GM19351 (cell line): ENCODE measurements at regions not wholly inside any gene's neighbourhood (a gene's known extent, or its start where the extent isn't known, plus 50 kb on each side); places are given as distances from the start of the nearest gene placed in this dataset.

ENCODE experiments used
- ATAC-seq: cut with Tn5 transposase; IDR thresholded peaks from one replicate; pipeline ENCODE4 v1.9.1; 2021; ENCODE audit warnings: mild to moderate bottlenecking, moderate library complexity; ENCODE audit not compliant: unreplicated experiment

DNA sequence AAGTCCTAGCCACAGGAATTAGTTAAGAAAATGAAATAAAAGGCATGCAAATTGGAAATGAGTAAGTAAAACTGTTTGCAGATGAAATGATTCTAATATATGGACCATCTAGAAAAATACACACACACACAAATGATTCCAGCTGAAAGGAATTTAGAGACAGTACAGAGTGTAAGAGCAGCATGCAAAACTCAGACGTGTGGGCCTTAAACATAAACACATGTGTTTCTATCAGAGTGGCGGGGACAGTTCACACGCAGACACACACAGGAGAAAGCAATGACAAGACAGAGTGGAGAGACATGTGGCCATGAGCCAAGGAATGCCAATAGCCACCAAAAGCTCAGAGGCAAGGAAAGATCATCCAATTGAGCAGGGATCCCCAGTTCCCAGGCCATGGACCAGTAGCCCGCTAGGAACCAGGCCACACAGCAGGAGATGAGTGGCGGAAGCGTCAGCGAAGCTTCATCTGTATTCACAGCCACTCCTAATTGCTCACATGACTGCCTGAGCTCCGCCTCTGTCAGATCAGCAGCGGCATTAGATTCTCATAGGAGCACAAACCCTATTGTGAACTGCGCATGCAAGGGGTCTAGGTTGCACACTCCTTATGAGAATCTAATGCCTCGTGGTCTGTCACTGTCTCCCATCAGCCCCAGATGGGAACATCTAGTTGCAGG is 155.4 kb downstream of the ARL4C start:
- no peak for ATAC-seq

DNA sequence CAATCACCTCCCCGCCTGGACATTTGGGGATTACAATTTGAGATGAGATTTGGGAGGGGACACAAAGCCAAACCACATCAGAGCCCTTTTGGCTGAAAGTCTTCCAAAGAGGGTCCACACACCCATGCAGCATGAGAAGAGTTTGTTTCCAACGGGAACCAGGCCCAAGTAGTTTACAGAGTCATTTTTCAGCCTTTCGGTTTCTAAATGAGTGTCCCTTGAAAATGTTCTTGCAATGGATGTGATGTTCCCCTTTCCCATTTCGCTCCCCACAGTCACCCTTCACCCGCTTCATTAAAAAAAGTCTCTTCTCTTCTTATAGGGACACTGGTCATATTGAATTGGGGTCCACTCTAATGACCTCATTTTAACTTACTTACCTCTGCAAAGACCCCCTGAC is 157.4 kb downstream of the ARL4C start:
- no peak for ATAC-seq

DNA sequence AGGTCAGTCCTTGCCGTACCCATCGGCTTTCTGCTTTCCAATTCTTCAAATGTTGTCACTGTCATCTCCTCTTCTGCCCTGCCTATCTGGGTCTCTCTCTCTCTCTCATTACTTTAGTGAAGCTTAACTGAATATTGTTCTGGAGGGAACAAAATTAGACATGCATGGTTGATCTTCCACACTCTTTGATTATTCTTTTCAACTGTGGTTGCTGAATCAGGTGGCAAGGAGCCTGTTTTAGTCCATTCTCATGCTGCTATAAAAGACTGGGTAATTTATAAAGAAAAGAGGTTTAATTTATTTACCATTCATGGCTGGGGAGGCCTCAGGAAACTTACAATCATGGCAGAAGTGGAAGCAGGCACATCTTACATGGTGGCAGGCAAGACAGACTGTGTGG is 157.9 kb downstream of the ARL4C start:
- ATAC-seq, result no peak

DNA sequence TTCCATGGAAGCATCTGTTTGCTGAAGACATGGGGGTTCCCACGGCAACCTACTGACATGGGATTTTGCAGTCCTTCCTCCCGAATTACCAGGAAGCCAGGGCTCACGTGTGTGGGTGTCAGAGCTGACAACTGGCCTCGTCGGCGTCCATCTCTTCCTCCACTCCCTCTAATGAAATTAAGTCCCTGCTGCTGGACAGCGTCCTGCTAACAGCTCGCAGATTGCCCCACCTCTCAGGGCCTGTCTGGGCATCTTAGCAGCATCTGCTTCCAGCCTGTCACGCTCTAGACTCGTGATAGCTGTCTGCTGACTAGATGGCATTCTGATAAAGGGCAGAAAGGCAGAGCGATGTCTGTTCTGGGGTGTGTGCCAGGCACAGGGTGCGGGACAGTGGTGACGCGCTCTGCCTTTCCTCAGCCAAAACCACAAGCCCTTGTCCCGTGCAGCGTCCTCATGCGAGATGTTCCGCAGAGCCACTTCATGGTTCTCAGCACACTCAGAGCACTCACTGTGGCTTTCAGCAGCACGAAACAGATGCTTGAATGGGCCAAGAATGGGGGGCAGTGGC is 161.1 kb downstream of the ARL4C start:
- no peak for ATAC-seq

DNA sequence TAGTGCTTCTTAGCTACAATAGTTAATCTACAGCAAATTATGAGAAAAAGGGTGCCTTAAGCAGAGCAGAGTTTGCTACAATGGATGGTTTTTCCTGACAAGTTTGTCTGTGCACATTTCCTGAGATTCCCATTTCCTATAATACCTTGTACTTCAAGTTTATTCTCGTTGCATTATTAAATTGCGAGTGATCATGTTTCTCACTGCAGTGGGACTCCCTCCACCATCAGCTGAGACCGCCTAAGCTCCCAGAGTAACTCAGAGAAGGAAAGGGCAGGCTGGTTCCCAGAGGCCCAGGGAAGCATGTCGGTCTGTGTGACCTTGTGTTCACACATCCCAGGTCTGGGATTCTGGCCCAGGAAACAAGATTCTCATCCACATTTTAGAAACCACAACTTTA is 162.1 kb downstream of the ARL4C start:
- no peak for ATAC-seq

DNA sequence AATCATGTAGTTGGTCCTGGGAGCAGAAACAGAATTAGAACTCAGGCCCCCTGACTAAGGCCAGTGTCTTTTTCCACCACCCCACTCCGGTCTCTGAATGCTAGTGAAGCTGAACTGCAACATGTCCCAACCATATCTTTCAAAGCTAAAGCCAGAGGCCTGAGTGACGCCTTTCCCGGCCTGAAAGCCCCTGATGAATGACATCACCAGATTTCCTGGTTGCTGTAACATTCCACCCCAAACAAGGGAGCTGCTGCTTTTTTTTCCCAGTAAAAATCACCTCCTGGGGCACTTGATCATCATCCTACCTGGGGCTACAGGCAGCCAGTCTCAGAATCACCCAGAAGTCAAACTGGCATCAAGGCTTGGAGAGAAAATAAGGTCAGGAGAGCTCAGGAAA is 162.7 kb downstream of the ARL4C start:
- no peak for ATAC-seq

DNA sequence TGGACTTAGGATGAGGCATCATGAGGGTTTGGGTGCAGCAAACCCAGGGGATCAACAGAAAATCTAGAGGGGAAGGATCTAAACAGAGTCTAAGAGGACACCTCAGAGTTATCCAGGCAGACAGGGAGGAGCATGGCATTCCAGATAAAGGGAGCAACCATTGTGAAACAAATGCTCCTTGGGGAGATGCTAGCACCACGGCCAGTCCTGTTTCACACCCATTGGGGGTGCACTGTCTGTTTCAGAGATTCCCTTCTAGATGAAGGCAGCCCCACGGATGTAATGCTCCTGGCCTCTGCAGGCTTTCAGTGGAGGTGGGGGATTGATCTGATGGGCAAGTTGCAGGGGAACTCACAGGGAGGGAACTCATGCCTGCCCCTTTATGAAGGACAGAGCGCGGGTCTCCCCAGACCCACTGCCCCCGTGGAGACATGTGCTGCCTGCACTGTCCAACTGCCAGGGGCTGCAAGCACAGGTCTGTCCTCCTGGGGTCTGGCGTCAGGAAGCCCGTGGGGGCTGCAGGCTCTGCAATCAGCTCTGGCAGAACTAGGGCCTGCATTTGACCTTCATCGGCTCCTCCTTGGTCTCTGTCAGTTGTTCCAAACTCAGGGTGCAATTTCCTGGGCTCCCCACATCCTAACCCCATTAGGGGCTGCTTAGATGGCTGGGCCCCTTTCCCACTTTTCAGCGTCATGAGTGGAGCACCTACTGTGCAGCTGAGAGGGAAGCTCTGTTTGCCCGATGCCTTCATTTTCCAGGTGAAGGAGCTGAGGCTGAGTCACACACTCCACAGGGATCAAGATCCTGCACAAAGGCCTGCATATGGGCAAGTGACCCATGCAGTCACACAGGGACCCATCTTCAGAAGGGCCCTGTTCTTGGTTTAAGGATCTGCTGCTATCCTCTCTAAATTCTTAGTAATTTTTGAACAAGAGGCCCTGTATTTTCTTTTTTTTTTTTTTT is 163.4 kb downstream of the ARL4C start:
- ATAC-seq, result no peak

DNA sequence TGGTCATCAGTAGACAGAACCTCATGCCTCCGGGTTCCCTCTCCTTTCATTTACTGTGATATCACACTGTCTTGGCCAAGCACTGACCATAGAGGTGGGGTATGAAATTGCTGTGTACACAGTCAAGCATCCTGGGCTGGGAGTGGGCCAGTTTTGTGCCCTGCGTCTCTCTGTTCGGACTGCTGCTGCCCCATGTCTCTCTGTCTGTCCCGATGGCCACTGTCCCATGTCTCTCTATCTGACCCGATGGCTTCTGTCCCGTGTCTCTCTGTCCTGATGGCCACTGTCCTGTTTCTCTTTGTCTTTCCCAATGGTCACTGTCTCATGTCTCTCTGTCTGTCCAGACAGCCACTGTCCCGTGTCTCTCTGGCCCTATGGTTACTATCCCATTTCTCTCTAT is 164.9 kb downstream of the ARL4C start:
- no peak for ATAC-seq

DNA sequence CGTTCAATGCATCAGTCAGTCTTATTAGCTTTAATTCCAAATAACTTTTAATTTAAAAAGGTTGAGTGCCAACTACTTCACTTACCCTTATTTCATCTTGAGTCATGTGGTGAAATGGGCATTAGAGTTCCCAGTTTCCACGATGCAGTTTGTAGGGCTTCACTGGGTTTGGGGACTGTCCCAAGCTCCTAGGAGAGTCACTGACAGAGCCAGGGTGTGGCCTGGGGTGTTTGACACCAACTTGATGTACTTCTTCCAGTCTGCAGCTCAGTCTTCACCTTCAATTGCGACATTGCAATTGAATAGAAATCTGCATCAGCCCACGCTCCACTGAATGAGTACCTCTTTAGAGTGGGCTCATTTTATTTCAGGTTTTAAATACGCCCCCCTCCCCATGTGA is 165.3 kb downstream of the ARL4C start:
- ATAC-seq, result no peak

DNA sequence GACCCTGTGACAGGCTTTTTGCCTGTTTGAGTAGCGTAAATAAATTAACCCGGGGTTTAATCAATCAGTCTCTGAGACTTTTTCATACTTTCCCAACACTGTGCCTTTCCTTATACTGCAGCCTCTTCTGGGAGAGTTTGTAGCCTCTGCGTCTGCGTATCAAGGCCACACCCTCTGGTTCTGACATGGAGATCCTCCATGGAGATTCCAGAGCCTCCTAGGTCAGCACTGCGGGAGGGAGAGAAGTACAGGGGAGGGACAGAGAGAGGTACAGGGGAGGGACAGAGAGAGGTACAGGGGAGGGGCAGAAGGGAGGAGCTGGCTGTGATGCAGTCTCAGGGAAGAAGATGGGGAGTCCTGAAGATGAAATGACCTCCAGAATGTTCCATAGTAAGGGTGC is 166.0 kb downstream of the ARL4C start:
- no peak for ATAC-seq

DNA sequence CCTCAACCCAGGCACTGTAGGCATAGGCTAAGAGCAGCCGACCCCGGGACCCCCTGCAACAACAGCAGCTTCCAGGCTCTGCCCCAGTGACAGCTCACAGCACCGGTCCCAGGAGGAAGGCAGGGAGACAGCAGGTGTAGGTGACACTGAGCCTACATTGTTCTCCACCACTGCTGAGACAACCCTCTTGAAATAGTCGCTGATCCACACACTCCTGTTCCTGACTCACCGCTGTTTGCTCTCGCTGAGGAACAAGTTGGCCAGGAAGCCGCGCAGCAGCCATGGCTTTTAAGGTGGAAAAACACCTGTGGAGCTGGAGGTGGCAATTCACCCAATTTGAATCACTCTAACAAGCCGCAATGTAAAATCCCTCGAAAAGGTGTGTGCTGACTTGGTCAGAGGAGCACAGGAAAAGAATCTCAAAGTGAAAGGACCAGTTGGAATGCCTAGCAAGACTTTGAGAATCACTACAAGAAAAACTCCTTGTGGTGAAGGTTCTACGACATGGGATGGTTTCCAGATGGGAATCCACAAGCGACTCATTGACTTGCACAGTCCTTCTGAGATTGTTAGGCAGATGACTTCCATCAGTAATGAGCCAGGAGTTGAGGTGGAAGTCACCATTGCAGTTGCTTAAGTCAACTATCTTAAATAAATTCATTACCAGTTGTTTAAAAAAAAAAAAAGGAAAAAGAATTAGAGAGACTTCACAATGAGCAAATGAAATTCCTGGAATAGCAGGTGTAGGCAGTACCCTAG is 167.5 kb downstream of the ARL4C start:
- no peak for ATAC-seq

DNA sequence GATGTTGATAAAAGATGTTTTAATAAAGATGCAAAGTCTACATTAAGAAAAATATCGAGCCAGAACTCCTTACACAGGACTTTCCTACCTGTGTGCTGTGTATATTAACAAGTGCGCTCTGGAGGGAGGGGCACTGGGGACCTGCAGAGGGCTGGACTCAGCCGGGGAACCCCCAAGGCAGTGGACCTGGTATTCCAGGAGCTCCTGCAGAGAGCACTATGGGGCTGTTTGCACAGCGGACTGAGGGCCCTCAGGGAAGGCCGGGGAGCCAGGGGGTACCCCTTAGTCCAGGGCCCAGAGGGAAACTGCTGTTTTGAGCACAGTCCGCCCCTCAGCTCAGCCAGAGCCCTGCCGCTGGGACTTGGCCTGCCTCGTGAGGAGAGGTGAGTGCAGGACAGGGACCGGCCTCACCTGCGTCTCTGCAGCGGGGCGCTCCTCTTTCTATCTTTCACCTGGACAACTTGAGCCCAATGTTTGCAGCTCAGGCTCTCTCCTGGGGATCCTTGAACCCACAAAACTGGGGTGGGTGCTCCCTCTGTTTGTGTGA is 168.4 kb downstream of the ARL4C start:
- ATAC-seq, result no peak

DNA sequence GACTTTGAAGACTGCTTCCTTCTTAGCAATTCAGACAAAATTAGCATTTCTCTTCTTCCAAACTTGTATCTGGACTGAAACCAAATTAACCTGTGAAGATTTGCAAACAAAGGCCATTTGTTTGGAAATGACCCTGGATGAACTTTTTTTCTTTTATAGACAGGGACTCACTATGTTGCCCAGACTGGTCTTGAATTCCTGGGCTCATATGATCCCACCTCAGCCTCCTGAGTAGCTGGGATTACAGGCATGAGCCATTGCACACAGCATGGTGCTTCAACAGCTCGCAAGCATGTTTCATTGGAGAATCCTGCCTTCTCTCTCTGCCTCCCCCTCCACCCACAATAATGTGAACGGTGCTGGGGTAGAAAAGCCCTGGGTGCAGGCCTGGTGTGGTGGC is 170.2 kb downstream of the ARL4C start:
- ATAC-seq, result no peak

DNA sequence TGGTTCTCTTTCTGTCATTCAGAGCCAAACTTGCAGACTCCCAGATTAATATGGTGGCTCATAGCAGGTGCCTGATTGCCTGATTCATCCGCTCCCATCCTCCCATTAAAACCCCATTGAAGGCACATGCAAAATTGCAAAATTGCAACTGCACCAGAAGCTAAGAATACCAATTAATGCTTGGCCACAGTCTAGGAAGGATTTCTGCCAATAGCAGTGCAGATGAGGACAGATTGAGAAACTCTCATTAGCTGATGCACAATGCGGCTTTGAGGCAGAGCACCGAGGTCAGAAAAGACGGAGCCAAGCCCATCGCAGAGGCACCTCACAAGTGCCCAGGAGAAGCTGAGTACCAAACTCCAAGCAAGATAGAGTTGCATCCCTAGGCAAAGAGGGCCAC is 172.8 kb downstream of the ARL4C start:
- ATAC-seq, result no peak

DNA sequence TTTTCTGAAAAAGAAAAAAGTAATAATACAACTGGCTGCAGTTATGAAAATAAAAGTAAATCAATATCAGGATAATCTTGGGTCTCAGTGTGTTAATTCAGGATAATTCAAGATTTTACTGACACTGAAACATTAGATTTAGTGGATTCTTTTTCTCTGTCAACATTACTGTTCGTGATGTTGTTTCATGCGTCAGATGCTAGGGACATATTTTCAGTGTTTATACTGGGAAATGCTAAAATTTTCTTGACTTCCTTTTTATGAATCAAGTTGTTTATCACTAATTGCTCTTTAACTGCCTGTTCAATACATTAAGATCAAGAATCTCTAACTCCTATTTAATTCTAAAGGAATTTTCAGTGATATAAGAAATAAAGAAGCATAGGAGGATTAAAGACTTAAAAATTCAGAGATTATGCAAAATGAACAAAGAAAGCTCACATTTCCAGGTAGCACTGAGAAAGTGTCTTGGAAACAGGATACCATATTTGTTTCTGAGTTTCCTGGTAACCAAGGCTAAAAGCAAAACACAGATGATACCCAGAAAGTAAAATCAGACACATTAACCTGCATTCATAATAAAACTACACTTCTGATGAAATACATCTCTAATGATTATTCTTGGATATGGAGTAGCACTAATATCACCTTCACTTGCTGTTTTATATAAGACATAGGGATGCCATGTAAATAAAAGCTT is 174.0 kb downstream of the ARL4C start:
- no peak for ATAC-seq

DNA sequence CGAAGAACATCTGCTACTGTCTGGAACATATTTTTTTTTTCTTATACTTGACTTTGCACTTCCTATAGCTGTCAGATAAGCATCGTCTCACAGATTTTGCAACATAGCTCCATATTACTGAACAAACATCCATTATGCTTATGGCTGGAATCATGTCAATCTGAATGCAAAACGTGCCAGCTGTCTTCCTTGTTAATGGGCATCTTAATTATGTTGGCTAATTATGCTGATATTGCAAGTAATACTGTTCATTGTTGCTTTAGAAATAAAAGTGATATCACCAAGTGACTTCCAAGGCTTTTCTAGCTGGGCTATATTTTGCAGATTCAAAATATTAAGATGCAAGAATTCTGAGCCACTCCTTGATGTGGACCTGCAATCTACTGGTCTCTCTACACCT is 176.8 kb downstream of the ARL4C start:
- no peak for ATAC-seq

DNA sequence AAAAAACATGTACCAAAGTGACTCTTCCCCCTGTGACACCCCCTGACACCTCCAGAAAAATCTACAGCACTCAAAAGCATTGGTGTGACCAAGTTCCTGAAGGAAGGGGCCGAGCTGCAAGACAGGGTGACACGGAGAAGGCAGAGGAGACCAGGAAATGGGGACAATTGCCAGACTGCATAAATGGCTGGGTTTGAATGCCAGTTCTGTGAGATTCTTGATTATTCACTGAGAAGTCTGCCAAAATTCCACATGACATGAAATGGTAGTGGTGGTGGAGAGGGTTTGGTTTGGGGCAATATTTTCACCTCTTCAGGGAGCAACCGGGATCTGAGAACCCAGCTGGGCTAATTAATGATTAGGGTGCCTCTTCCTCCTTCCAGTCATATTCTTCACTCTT is 178.5 kb downstream of the ARL4C start:
- no peak for ATAC-seq

DNA sequence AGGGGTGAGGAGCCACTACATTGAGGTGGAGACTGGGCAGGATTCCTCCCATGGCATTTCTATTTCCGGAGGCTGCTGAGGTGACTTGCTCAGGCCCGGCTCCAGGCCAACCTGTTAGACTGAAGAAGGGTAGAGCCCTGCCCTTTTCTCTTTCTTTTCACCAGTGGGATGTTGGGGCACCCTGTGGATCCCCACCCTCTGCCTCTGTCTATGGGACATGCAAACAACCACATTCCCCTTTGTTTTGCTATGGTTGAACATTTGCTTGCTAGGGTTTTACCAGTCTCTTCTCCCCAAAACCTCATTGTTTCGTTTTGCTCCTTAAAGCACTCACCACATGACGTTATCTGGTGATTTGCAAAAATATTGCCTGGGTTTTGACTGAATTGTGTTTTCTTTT is 183.3 kb downstream of the ARL4C start:
- no peak for ATAC-seq

DNA sequence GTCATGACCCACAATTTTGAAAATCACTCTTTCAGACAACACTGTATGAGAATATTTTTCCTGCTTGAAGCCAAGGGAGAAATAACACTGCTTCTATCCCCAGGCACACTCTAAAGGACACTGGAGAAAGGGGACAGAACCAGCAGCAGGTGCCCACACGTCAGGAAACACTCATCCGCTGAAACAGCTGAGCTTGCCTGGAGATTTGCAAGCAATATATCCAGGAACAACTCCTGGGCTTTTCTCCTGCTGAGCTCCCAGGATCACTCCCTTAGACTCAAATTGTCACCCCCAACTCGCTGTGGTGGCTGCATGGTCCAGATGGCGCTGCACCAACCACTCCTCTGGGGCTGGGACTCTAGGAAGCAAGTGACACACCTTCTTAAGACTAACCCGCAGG is 186.7 kb downstream of the ARL4C start:
- no peak for ATAC-seq

DNA sequence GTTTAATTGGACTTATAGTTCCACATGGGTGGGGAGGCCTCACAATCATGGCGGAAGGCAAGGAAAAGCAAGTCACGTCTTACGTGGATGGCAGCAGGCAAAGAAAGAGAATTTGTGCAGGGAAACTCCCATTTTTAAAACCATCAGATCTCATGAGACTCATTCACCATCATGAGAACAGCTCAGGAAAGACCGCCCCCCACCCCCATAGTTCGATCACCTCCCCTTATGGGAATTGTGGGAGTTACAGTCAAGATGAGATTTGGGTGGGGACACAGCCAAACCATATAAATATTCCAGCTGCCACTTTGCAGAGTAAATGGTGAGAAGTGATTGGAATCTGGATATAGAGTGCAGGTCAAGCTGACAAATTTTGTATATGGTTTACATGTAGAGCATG is 187.4 kb downstream of the ARL4C start:
- no peak for ATAC-seq
